GM18858 (cell line): ENCODE measurements at regions not wholly inside any gene's neighbourhood (a gene's known extent, or its start where the extent isn't known, plus 50 kb on each side); places are given as distances from the start of the nearest gene placed in this dataset.

ENCODE experiments used
- ATAC-seq: cut with Tn5 transposase; IDR thresholded peaks from one replicate; pipeline ENCODE4 v1.9.1; 2021; ENCODE audit not compliant: unreplicated experiment

- no peak for ATAC-seq
Observed at GRCh38 chr15:97730315-97730714, 230.2 kb upstream of the ARRDC4 start.

- ATAC-seq: no peak
Observed at GRCh38 chr15:97731859-97732258, 228.6 kb upstream of the ARRDC4 start.

- ATAC-seq: no peak
Observed at GRCh38 chr15:97733373-97733772, 227.1 kb upstream of the ARRDC4 start.

GRCh38 chr15:97736748-97737147 lies 223.8 kb upstream of the ARRDC4 start:
- ATAC-seq: no peak

- ATAC-seq: peak; percentile 83
Observed at GRCh38 chr15:97745481-97746071, 214.9 kb upstream of the ARRDC4 start.

- ATAC-seq: no peak
Observed at GRCh38 chr15:97747342-97747741, 213.2 kb upstream of the ARRDC4 start.

GRCh38 chr15:97748576-97748975 lies 211.9 kb upstream of the ARRDC4 start:
- no peak for ATAC-seq

GRCh38 chr15:97750060-97750459 lies 210.4 kb upstream of the ARRDC4 start:
- ATAC-seq: no peak

GRCh38 chr15:97755726-97756125 lies 204.8 kb upstream of the ARRDC4 start:
- no peak for ATAC-seq

GRCh38 chr15:97759363-97759762 lies 201.1 kb upstream of the ARRDC4 start:
- ATAC-seq: no peak

GRCh38 chr15:97761110-97761509 lies 199.4 kb upstream of the ARRDC4 start:
- ATAC-seq: no peak

GRCh38 chr15:97783240-97783639 lies 177.3 kb upstream of the ARRDC4 start:
- ATAC-seq: no peak

GRCh38 chr15:97786741-97787140 lies 173.8 kb upstream of the ARRDC4 start:
- no peak for ATAC-seq

GRCh38 chr15:97790180-97790579 lies 170.3 kb upstream of the ARRDC4 start:
- no peak for ATAC-seq

- no peak for ATAC-seq
Observed at GRCh38 chr15:97791824-97792792, 168.4 kb upstream of the ARRDC4 start.

GRCh38 chr15:97804950-97805349 lies 155.6 kb upstream of the ARRDC4 start:
- ATAC-seq: no peak

GRCh38 chr15:97806766-97807165 lies 153.7 kb upstream of the ARRDC4 start:
- ATAC-seq: no peak

- no peak for ATAC-seq
Observed at GRCh38 chr15:97815835-97816234, 144.7 kb upstream of the ARRDC4 start.

- ATAC-seq: no peak
Observed at GRCh38 chr15:97817276-97817890, 143.1 kb upstream of the ARRDC4 start.

- no peak for ATAC-seq
Observed at GRCh38 chr15:97836003-97836402, 124.5 kb upstream of the ARRDC4 start.

- ATAC-seq: no peak
Observed at GRCh38 chr15:97837896-97838295, 122.6 kb upstream of the ARRDC4 start.
